Neural cell (in vitro differentiated cells): ENCODE measurements at regions not wholly inside any gene's neighbourhood (a gene's known extent, or its start where the extent isn't known, plus 50 kb on each side); places are given as distances from the start of the nearest gene placed in this dataset.

ENCODE experiments used
- CTCF ChIP-seq: fragments of 450-650 bp; IDR thresholded peaks from 2 replicates; pipeline ENCODE4 v1.5.1; 2014; ENCODE audit warnings: antibody characterized with exemption, mild to moderate bottlenecking, moderate library complexity; ENCODE audit not compliant: poor library complexity, severe bottlenecking
- EZH2 ChIP-seq: fragments of 200-600, 300-800 bp; shearing (Covaris generic), sonication (generic); IDR thresholded peaks from 2 replicates; pipeline ENCODE4 v1.6.1; 2014; ENCODE audit warnings: antibody characterized with exemption, low read length, borderline replicate concordance, mild to moderate bottlenecking; ENCODE audit not compliant: insufficient read depth, poor library complexity, severe bottlenecking
- MXI1 ChIP-seq: fragments of 450-650 bp; conservative IDR thresholded peaks from 2 replicates; pipeline ENCODE4 v1.6.1; 2014; ENCODE audit warnings: antibody characterized with exemption, mild to moderate bottlenecking; ENCODE audit not compliant: poor library complexity, severe bottlenecking
- POLR2AphosphoS5 ChIP-seq: IDR thresholded peaks from 2 replicates; pipeline ENCODE4 v1.6.1; 2012
- SMC3 ChIP-seq: fragments of 450-650 bp; conservative IDR thresholded peaks from 2 replicates; pipeline ENCODE4 v1.6.1; 2014; ENCODE audit warnings: antibody characterized with exemption, mild to moderate bottlenecking, moderate library complexity; ENCODE audit not compliant: poor library complexity
- TF ChIP-seq, protein P1 (sequence below): IDR thresholded peaks from 2 replicates; pipeline ENCODE4 v1.6.1; 2012; ENCODE audit warnings: borderline replicate concordance

DNA sequence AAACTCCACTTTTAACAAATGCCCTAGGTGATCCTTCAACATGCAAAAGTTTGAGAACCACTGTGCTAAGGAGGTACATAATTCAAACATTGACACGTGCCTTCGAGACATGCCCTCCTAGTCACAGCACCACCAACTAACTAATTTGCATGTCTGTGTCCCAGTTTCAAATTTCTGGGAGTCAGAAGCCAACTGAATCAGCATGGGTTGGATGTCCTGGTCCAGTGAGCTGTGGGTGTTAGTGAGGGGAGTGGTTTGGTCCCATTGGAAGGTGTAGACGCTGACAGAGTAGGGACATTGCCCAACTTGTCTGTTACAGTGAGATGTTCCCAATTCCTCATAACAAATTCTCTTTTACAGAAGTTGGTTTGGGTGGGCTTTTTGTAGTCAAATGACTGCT is 67.3 kb upstream of the ADPGK start:
- no peak for TF ChIP-seq CTCF
- no peak for TF ChIP-seq EZH2
- TF ChIP-seq MXI1, result no peak
- TF ChIP-seq SMC3, result no peak
- TF ChIP-seq POLR2AphosphoS5, result no peak
- TF ChIP-seq, protein P1, sequence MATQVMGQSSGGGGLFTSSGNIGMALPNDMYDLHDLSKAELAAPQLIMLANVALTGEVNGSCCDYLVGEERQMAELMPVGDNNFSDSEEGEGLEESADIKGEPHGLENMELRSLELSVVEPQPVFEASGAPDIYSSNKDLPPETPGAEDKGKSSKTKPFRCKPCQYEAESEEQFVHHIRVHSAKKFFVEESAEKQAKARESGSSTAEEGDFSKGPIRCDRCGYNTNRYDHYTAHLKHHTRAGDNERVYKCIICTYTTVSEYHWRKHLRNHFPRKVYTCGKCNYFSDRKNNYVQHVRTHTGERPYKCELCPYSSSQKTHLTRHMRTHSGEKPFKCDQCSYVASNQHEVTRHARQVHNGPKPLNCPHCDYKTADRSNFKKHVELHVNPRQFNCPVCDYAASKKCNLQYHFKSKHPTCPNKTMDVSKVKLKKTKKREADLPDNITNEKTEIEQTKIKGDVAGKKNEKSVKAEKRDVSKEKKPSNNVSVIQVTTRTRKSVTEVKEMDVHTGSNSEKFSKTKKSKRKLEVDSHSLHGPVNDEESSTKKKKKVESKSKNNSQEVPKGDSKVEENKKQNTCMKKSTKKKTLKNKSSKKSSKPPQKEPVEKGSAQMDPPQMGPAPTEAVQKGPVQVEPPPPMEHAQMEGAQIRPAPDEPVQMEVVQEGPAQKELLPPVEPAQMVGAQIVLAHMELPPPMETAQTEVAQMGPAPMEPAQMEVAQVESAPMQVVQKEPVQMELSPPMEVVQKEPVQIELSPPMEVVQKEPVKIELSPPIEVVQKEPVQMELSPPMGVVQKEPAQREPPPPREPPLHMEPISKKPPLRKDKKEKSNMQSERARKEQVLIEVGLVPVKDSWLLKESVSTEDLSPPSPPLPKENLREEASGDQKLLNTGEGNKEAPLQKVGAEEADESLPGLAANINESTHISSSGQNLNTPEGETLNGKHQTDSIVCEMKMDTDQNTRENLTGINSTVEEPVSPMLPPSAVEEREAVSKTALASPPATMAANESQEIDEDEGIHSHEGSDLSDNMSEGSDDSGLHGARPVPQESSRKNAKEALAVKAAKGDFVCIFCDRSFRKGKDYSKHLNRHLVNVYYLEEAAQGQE, result no peak
